IMR-90 (cell line): ENCODE measurements at regions not wholly inside any gene's neighbourhood (a gene's known extent, or its start where the extent isn't known, plus 50 kb on each side); places are given as distances from the start of the nearest gene placed in this dataset.

ENCODE experiments used
- ATAC-seq: fragments of 200-7000 bp; cut with Tn5 transposase; 2 replicates; pipeline ENCODE4 v1.9.1; 2020; ENCODE audit warnings: low read depth, mild to moderate bottlenecking, moderate library complexity
- BruUV-seq: library from RNA; stranded (reverse); fragments of 400-500 nt; replicated peaks from 2 replicates; lab custom pipeline; 2021; lab: Mats Ljungman, UMichigan
- CTCF ChIA-PET: fragments of 300-600 bp; formaldehyde crosslinking; extraction: SDS; loops from one replicate; lab custom pipeline; 2021; ENCODE audit warnings: antibody characterized with exemption; lab: Yijun Ruan, JAX
- POLR2A ChIA-PET: fragments of 300-600 bp; sonication (Branson Sonifier 250); formaldehyde crosslinking; loops from one replicate; lab custom pipeline; 2022; ENCODE audit warnings: antibody characterized with exemption; ENCODE audit not compliant: unreplicated experiment; lab: Charles Lee
- DNase-seq: peaks from one replicate; pipeline ENCODE4 v3.0.0; 2013
- H2AFZ ChIP-seq: replicated peaks from 2 replicates; pipeline ENCODE3; 2013; ENCODE audit warnings: low read length, mild to moderate bottlenecking; ENCODE audit not compliant: poor library complexity
- H2AK5ac ChIP-seq: 2 replicates; pipeline ENCODE4 v1.6.1; 2013; ENCODE audit warnings: low read depth, low read length, inconsistent platforms
- H2AK9ac ChIP-seq: replicated peaks from 2 replicates; pipeline ENCODE3; 2013; ENCODE audit warnings: mild to moderate bottlenecking, low read depth, low read length, moderate library complexity; ENCODE audit not compliant: poor library complexity
- H2BK120ac ChIP-seq: 2 replicates; pipeline ENCODE4 v1.6.1; 2013; ENCODE audit warnings: low read depth, low read length, inconsistent platforms
- H2BK15ac ChIP-seq: 3 replicates; pipeline ENCODE4 v1.6.1; 2013; ENCODE audit warnings: low read depth, low read length, inconsistent platforms
- H2BK20ac ChIP-seq: 2 replicates; pipeline ENCODE4 v1.6.1; 2013; ENCODE audit warnings: low read depth, mild to moderate bottlenecking, inconsistent platforms, low read length, moderate library complexity
- H2BK5ac ChIP-seq: 2 replicates; pipeline ENCODE4 v1.6.1; 2013; ENCODE audit warnings: mild to moderate bottlenecking, low read depth, low read length, inconsistent platforms; ENCODE audit not compliant: poor library complexity, severe bottlenecking
- H3K14ac ChIP-seq: replicated peaks from 2 replicates; pipeline ENCODE4 v1.6.1; 2013; ENCODE audit warnings: low read depth, low read length, inconsistent platforms
- H3K18ac ChIP-seq: 2 replicates; pipeline ENCODE4 v1.6.1; 2013; ENCODE audit warnings: low read depth, low read length, control low read depth
- H3K23ac ChIP-seq: 2 replicates; pipeline ENCODE4 v1.6.1; 2013; ENCODE audit warnings: low read depth, low read length, inconsistent platforms
- H3K27ac ChIP-seq: 2 replicates; pipeline ENCODE4 v1.5.1; 2013; ENCODE audit warnings: mild to moderate bottlenecking, control low read depth, low read length; ENCODE audit not compliant: insufficient read depth
- H3K27me3 ChIP-seq: 2 replicates; pipeline ENCODE4 v1.6.1; 2013; ENCODE audit warnings: low read length; ENCODE audit not compliant: control insufficient read depth, insufficient read depth
- H3K36me3 ChIP-seq: 2 replicates; pipeline ENCODE4 v1.6.1; 2013; ENCODE audit warnings: low read length, mixed read lengths; ENCODE audit not compliant: control insufficient read depth, insufficient read depth
- H3K4ac ChIP-seq: 2 replicates; pipeline ENCODE4 v1.6.1; 2013; ENCODE audit warnings: low read depth, low read length, inconsistent platforms
- H3K4me1 ChIP-seq: 2 replicates; pipeline ENCODE4 v1.6.1; 2013; ENCODE audit warnings: low read length, mixed read lengths; ENCODE audit not compliant: control insufficient read depth, insufficient read depth
- H3K4me2 ChIP-seq: 2 replicates; pipeline ENCODE4 v1.6.1; 2013; ENCODE audit warnings: low read depth, mild to moderate bottlenecking, control low read depth, low read length, moderate library complexity
- H3K4me3 ChIP-seq: 2 replicates; pipeline ENCODE4 v1.5.1; 2013; ENCODE audit warnings: low read depth, mild to moderate bottlenecking, control low read depth, low read length, moderate library complexity; ENCODE audit not compliant: insufficient read depth
- H3K56ac ChIP-seq: 2 replicates; pipeline ENCODE4 v1.6.1; 2013; ENCODE audit warnings: low read length, inconsistent platforms; ENCODE audit not compliant: insufficient read depth; ENCODE audit errors: extremely low read depth
- H3K79me1 ChIP-seq, 2 experiments: 2 replicates each; pipeline ENCODE4 v1.6.1; 2013; ENCODE audit warnings: low read length in 2 of 2, inconsistent platforms in 1 of 2, low read depth in 1 of 2
- H3K9ac ChIP-seq: 2 replicates; pipeline ENCODE4 v1.6.1; 2013; ENCODE audit warnings: low read depth, low read length, control low read depth
- H3K9me1 ChIP-seq: 2 replicates; pipeline ENCODE4 v1.6.1; 2013; ENCODE audit warnings: low read length, inconsistent platforms; ENCODE audit not compliant: insufficient read depth
- H3K9me3 ChIP-seq: 2 replicates; pipeline ENCODE4 v1.6.1; 2013; ENCODE audit warnings: low read length; ENCODE audit not compliant: control insufficient read depth, insufficient read depth
- H4K20me1 ChIP-seq: 2 replicates; pipeline ENCODE4 v1.6.1; 2013; ENCODE audit warnings: low read length, inconsistent platforms; ENCODE audit not compliant: insufficient read depth
- H4K5ac ChIP-seq: 2 replicates; pipeline ENCODE4 v1.6.1; 2013; ENCODE audit warnings: mild to moderate bottlenecking, low read depth, low read length, control low read depth
- H4K8ac ChIP-seq, 2 experiments: 2 replicates each; pipeline ENCODE4 v1.6.1; 2013; ENCODE audit warnings: low read depth in 2 of 2, low read length in 2 of 2, control low read depth in 1 of 2, inconsistent platforms in 1 of 2
- H4K91ac ChIP-seq: 2 replicates; pipeline ENCODE4 v1.6.1; 2013; ENCODE audit warnings: low read depth, low read length, inconsistent platforms; ENCODE audit not compliant: insufficient read depth
- CEBPB ChIP-seq: IDR thresholded peaks from 2 replicates; pipeline ENCODE4 v1.6.1; 2012; ENCODE audit warnings: low read depth, low read length, improper control_type of control experiment
- MAFK ChIP-seq: IDR thresholded peaks from 2 replicates; pipeline ENCODE4 v1.6.1; 2012; ENCODE audit warnings: low read depth, low read length, improper control_type of control experiment
- MXI1 ChIP-seq: IDR thresholded peaks from 2 replicates; pipeline ENCODE4 v1.6.1; 2012; ENCODE audit warnings: low read depth, mild to moderate bottlenecking, low read length, moderate library complexity, borderline replicate concordance
- POLR2A ChIP-seq: IDR thresholded peaks from 2 replicates; pipeline ENCODE4 v1.6.1; 2012; ENCODE audit warnings: mild to moderate bottlenecking, low read depth, low read length
- WGBS, 2 experiments: methylation state at CpG; one replicate each; pipeline versions ENCODE4 v1.1.5 to v1.1.7; 2013; ENCODE audit warnings: missing lambda C conversion rate in 2 of 2; ENCODE audit not compliant: insufficient read length in 1 of 2; ENCODE audit errors: extremely low coverage in 2 of 2; 5-methylcytosine and 5-hydroxymethylcytosine counted together
- dilution Hi-C: fragments of 300-500 bp; cut with HindIII; formaldehyde crosslinking; loops from one replicate; pipeline ENCODE4 v1.14.3; 2018; ENCODE audit warnings: low sequenced_read_pairs; ENCODE audit not compliant: unreplicated experiment
- in situ Hi-C: fragments of 300-500 bp; cut with MboI; formaldehyde crosslinking; loops from 3 replicates; pipeline ENCODE4 v1.14.3; 2019; ENCODE audit warnings: low sequenced_read_pairs, inconsistent platforms, mixed read lengths
- intact Hi-C: fragments of 100-400 bp; cut with micrococcal nuclease; formaldehyde crosslinking; loops from 2 replicates; pipeline ENCODE4 v1.10.0; 2022
- TF ChIP-seq, protein P1 (sequence below): conservative IDR thresholded peaks from 2 replicates; pipeline ENCODE4 v1.5.1; 2012; ENCODE audit warnings: mild to moderate bottlenecking, low read depth, low read length, improper control_type of control experiment

DNA sequence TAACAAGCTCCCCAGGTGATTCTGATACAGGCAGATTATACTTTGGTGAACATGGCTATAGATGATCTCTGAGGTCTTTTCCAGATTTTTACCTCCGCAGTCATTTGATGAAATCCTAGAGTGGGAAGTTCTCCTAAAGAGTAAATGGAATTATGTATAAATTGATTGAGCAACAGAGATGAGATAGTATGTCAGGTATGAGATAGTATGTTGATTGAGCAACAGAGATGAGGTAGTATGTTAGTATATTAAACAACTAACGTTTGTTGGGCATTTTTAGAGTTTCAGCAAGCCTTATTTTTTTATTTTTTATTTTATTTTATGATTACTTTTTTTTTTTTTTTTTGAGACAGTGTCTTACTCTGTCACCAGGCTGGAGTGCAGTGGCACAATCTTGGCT, 265.0 kb upstream of the SOX2 start:
- WGBS, 2 experiments: 88% methylated on average over 1 of the region's 2 CpGs; no CpG with 5 or more reads in 1 of the 2 experiments
- Histone ChIP-seq H2BK120ac (no peak overlapping the region), H3K79me1 (no peaks in the 10 kb centered on the region), H2BK15ac (no peak overlapping the region), H3K27ac (no peak overlapping the region), H4K5ac (no peak overlapping the region), H4K20me1 (no peaks in the 10 kb centered on the region), H3K36me3 (no peaks in the 10 kb centered on the region), H4K8ac (no peak overlapping the region), H2BK5ac (no peak overlapping the region), H3K23ac (no peak overlapping the region), H3K4ac (no peak overlapping the region), H2AK9ac (no peak overlapping the region), H2BK20ac (no peak overlapping the region), H3K14ac (no peak overlapping the region), H3K9me1 (no peaks in the 10 kb centered on the region), H3K9ac (no peak overlapping the region), H2AFZ (no peak overlapping the region), H3K4me1 (no peaks in the 10 kb centered on the region), H2AK5ac (no peak overlapping the region), H3K4me2 (no peak overlapping the region), H3K9me3 (peaks cover 6% of the 10 kb centered on the region), H4K91ac (no peak overlapping the region), H3K27me3 (no peaks in the 10 kb centered on the region), H3K4me3 (no peak overlapping the region), H3K18ac (no peak overlapping the region), H3K56ac (no peak overlapping the region)
- ChIA-PET POLR2A (no interaction called here), CTCF (no interaction called here)
- dilution Hi-C loops (no loop called here), in situ Hi-C loops (no loop called here), intact Hi-C loops (no loop called here)
- DNase-seq (no peak), ATAC-seq (no peak)
- TF ChIP-seq CEBPB (no peak), MAFK (no peak), POLR2A (no peak), MXI1 (no peak)
- TF ChIP-seq, protein P1, sequence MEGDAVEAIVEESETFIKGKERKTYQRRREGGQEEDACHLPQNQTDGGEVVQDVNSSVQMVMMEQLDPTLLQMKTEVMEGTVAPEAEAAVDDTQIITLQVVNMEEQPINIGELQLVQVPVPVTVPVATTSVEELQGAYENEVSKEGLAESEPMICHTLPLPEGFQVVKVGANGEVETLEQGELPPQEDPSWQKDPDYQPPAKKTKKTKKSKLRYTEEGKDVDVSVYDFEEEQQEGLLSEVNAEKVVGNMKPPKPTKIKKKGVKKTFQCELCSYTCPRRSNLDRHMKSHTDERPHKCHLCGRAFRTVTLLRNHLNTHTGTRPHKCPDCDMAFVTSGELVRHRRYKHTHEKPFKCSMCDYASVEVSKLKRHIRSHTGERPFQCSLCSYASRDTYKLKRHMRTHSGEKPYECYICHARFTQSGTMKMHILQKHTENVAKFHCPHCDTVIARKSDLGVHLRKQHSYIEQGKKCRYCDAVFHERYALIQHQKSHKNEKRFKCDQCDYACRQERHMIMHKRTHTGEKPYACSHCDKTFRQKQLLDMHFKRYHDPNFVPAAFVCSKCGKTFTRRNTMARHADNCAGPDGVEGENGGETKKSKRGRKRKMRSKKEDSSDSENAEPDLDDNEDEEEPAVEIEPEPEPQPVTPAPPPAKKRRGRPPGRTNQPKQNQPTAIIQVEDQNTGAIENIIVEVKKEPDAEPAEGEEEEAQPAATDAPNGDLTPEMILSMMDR: no peak
- BruUV-seq: no TSS peak
